Right atrium auricular region (tissue), 2 donors: ENCODE measurements at regions not wholly inside any gene's neighbourhood (a gene's known extent, or its start where the extent isn't known, plus 50 kb on each side); places are given as distances from the start of the nearest gene placed in this dataset.

Experiments
- DNase-seq: peaks from one replicate; pipeline ENCODE4 v3.0.0-alpha.2; 2019; ENCODE audit warnings: low spot score
- H3K27ac ChIP-seq, 2 donors: fragments of 200-600 bp; sonication (generic); 1 replicate in 1 of 2; 2 replicates in 1 of 2; pipeline ENCODE4 v1.5.1; 2016 to 2019
- H3K27me3 ChIP-seq, 2 donors: fragments of 200-600 bp; sonication (generic); one replicate each; pipeline versions ENCODE4 v1.5.1 to v1.6.0; 2017 to 2019
- H3K36me3 ChIP-seq: fragments of 200-600 bp; sonication (generic); one replicate; pipeline ENCODE4 v1.5.1; 2016
- H3K4me1 ChIP-seq, 2 donors: fragments of 200-600 bp; sonication (generic); one replicate each; pipeline versions ENCODE4 v1.5.1 to v1.6.0; 2017 to 2019
- H3K4me3 ChIP-seq, 2 donors: fragments of 200-600 bp; sonication (generic); 1 replicate in 1 of 2; 2 replicates in 1 of 2; pipeline ENCODE4 v1.5.1; 2017 to 2019; ENCODE audit warnings: mild to moderate bottlenecking in 1 of 2, moderate library complexity in 1 of 2
- H3K9me3 ChIP-seq, 2 donors: fragments of 200-600 bp; sonication (generic); one replicate each; pipeline ENCODE4 v1.5.1; 2019
- TF ChIP-seq, protein P1 (sequence below), 2 donors: fragments of 200-600 bp; sonication (generic); IDR thresholded peaks; one replicate each; pipeline ENCODE4 v1.5.1; 2019; ENCODE audit warnings: antibody characterized with exemption in 2 of 2

DNA sequence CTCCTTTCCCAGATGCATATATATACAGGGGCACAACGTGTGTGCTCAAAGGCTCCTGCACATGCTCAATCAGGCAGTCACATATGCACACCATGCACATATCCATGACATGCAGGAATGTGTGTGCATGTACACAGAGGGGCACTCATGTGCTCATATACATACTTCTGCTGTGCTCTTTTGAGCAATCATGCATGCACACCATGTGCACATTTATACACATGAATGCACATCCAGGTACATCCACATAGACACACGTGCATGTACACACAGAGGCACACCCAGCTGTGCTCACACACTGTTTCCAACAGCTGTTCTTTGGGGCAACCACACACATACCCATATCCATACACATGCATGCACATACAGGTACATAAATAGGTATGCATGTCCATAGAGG, 165.3 kb downstream of the SALL1 start:
- DNase-seq: no peak
- Histone ChIP-seq H3K4me3 (no peak overlapping the region), H3K36me3 (no peaks in the 10 kb centered on the region), H3K27ac (no peak overlapping the region), H3K27me3 (no peaks in the 10 kb centered on the region), H3K9me3 (no peaks in the 10 kb centered on the region), H3K4me1 (no peaks in the 10 kb centered on the region)
- TF ChIP-seq, protein P1, sequence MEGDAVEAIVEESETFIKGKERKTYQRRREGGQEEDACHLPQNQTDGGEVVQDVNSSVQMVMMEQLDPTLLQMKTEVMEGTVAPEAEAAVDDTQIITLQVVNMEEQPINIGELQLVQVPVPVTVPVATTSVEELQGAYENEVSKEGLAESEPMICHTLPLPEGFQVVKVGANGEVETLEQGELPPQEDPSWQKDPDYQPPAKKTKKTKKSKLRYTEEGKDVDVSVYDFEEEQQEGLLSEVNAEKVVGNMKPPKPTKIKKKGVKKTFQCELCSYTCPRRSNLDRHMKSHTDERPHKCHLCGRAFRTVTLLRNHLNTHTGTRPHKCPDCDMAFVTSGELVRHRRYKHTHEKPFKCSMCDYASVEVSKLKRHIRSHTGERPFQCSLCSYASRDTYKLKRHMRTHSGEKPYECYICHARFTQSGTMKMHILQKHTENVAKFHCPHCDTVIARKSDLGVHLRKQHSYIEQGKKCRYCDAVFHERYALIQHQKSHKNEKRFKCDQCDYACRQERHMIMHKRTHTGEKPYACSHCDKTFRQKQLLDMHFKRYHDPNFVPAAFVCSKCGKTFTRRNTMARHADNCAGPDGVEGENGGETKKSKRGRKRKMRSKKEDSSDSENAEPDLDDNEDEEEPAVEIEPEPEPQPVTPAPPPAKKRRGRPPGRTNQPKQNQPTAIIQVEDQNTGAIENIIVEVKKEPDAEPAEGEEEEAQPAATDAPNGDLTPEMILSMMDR (IDR thresholded peaks at IDR 0.05): no peak

DNA sequence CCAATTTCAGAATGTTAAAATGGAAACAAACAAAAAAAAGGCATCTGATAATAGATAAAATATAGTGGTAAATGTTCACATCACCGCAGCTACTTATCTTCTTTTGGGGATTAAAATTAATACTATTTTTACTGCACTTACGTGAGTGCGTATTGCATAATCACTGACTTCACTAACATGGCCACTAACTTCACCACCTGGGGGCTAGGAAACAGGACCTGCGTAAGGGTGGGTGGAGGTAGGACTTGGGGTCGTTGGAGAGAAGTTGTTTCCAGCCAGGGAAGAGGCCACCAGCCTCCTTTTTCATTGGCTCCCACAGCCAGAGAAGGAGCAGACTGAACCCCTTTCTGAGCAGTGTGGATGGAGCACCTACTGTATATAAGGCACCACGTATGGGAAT, 166.4 kb downstream of the SALL1 start:
- no peaks in the 10 kb centered on the region for H3K36me3 ChIP-seq
- no peak for DNase-seq
- no peak overlapping the region for H3K27ac ChIP-seq
- H3K4me1 ChIP-seq: no peaks in the 10 kb centered on the region
- no peaks in the 10 kb centered on the region for H3K27me3 ChIP-seq
- H3K9me3 ChIP-seq: no peaks in the 10 kb centered on the region
- no peak overlapping the region for H3K4me3 ChIP-seq
- TF ChIP-seq, protein P1 (IDR thresholded peaks at IDR 0.05): no peak

DNA sequence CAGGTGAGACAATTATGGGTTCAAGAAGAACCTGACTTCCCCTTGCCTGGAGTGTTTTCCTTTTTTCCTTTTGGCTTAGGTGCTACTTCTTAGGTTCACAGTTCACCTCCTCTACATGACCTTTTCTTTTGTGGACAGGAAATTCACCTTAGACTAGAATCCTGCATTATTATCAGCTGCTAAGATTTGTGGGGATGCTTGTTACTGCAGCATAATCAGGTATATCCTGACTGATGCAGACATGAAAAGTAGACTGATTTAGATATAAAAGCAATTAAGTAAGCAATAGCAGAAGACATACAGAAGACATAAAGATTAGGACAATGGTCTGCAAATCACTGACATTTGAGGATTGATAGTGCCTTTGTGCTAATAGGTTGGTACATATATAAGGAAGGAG, 168.3 kb downstream of the SALL1 start:
- Histone ChIP-seq H3K4me3 (no peak overlapping the region), H3K36me3 (no peaks in the 10 kb centered on the region), H3K9me3 (no peaks in the 10 kb centered on the region), H3K4me1 (no peaks in the 10 kb centered on the region), H3K27ac (no peak overlapping the region), H3K27me3 (no peaks in the 10 kb centered on the region)
- DNase-seq: no peak
- TF ChIP-seq, protein P1 (IDR thresholded peaks at IDR 0.05): no peak

GRCh38 chr16:50981951-50982350, 169.1 kb downstream of the SALL1 start:
- no peaks in the 10 kb centered on the region for H3K27me3 ChIP-seq
- no peak overlapping the region for H3K27ac ChIP-seq
- no peaks in the 10 kb centered on the region for H3K36me3 ChIP-seq
- no peaks in the 10 kb centered on the region for H3K9me3 ChIP-seq
- TF ChIP-seq, protein P1 (IDR thresholded peaks at IDR 0.05): no peak
- no peak overlapping the region for H3K4me3 ChIP-seq
- no peak for DNase-seq
- no peaks in the 10 kb centered on the region for H3K4me1 ChIP-seq

DNA sequence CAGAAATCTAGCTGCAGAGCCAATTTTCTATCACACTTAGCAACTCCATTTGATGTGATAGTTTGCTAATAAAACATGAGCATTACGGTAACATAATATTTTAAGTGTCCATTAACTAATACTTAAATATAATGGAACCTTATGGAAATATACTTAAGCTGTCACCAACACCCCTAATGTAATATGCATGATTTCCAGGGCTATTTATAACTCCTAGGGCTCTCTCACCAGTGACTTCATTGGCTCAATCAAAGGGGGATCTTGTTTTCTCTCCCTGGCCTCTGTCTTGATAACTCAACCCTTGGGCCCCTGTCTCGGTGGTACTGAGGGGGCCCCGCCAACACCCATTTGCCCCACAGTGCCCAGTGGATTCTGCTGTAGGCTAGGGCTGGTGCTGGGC, 170.4 kb downstream of the SALL1 start:
- no peak overlapping the region for H3K27ac ChIP-seq

More for the DNA sequence above, 170.4 kb downstream of the SALL1 start:
- Histone ChIP-seq H3K4me1 (no peaks in the 10 kb centered on the region), H3K27me3 (no peaks in the 10 kb centered on the region), H3K9me3 (no peaks in the 10 kb centered on the region), H3K36me3 (no peaks in the 10 kb centered on the region), H3K4me3 (no peak overlapping the region)
- TF ChIP-seq, protein P1 (IDR thresholded peaks at IDR 0.05): no peak
- no peak for DNase-seq
